Activated CD4-positive, alpha-beta T cell treated with anti-CD3 and anti-CD28 coated beads for 24 hours (primary cell): ENCODE measurements at regions not wholly inside any gene's neighbourhood (a gene's known extent, or its start where the extent isn't known, plus 50 kb on each side); places are given as distances from the start of the nearest gene placed in this dataset.
A peak's percentile ranks its signal among the peaks of the same experiment; 100 is the strongest.
"Not testable (repeated sequence)": the region's sequence is repeated elsewhere in the genome, so short reads cannot be mapped to it uniquely, and the experiment has no call there.

Experiments used
- DNase-seq, 2 donors: peaks; one replicate each; pipeline ENCODE4 v3.0.0-alpha.2; 2020; ENCODE audit warnings: low read depth in 2 of 2

- DNase-seq = no peak
Observed at GRCh38 chr9:113665064-113665463, 201.5 kb downstream of the RGS3 start.

- no peak for DNase-seq
Observed at GRCh38 chr9:113665756-113666155, 202.2 kb downstream of the RGS3 start.

- DNase-seq = no peak
Observed at GRCh38 chr9:113668061-113668460, 204.5 kb downstream of the RGS3 start.

GRCh38 chr9:113669522-113670115 is 206.1 kb downstream of the RGS3 start:
- DNase-seq = no peak

GRCh38 chr9:113673726-113674125 is 202.4 kb upstream of the ZNF618 start:
- DNase-seq = no peak

GRCh38 chr9:113674436-113674835 is 201.7 kb upstream of the ZNF618 start:
- no peak for DNase-seq

- no peak for DNase-seq
Observed at GRCh38 chr9:113675475-113675941, 200.6 kb upstream of the ZNF618 start.

- DNase-seq = no peak
Observed at GRCh38 chr9:113677057-113677456, 199.1 kb upstream of the ZNF618 start.

- no peak for DNase-seq
Observed at GRCh38 chr9:113677569-113677968, 198.5 kb upstream of the ZNF618 start.

GRCh38 chr9:113678119-113678858 is 197.8 kb upstream of the ZNF618 start:
- no peak for DNase-seq

- DNase-seq = no peak
Observed at GRCh38 chr9:113678859-113679256, 197.3 kb upstream of the ZNF618 start.

- DNase-seq = peak; percentile 23 to 43
Observed at GRCh38 chr9:113682297-113682771, 193.8 kb upstream of the ZNF618 start.

- DNase-seq = not testable (repeated sequence)
Observed at GRCh38 chr9:113685636-113686035, 190.5 kb upstream of the ZNF618 start.

GRCh38 chr9:113687107-113687679 is 188.9 kb upstream of the ZNF618 start:
- DNase-seq = no peak

GRCh38 chr9:113687680-113688371 is 188.3 kb upstream of the ZNF618 start:
- DNase-seq = no peak

- no peak for DNase-seq
Observed at GRCh38 chr9:113690055-113690740, 185.9 kb upstream of the ZNF618 start.

- DNase-seq = no peak
Observed at GRCh38 chr9:113692256-113692655, 183.9 kb upstream of the ZNF618 start.

- no peak for DNase-seq
Observed at GRCh38 chr9:113694912-113695311, 181.2 kb upstream of the ZNF618 start.

GRCh38 chr9:113695440-113695851 is 180.7 kb upstream of the ZNF618 start:
- DNase-seq = no peak

GRCh38 chr9:113695901-113696300 is 180.2 kb upstream of the ZNF618 start:
- no peak for DNase-seq
